BLaER1 treated with 17β-estradiol and CSF1 and Interleukin-3, amounts not matched to agents 10 nM and 100 nM (cell line): ENCODE measurements at regions not wholly inside any gene's neighbourhood (a gene's known extent, or its start where the extent isn't known, plus 50 kb on each side); places are given as distances from the start of the nearest gene placed in this dataset.
"Not testable (repeated sequence)": the region's sequence is repeated elsewhere in the genome, so short reads cannot be mapped to it uniquely, and the experiment has no call there.

Experiments used
- H3K27ac ChIP-seq, 11 experiments: shearing (Covaris generic); formaldehyde crosslinking; 2 replicates each; pipeline ENCODE4 v1.8.1; 2022
- H3K27me3 ChIP-seq, 11 experiments: shearing (Covaris generic); formaldehyde crosslinking; 2 replicates each; pipeline ENCODE4 v1.8.1; 2022
- H3K36me3 ChIP-seq, 11 experiments: shearing (Covaris generic); formaldehyde crosslinking; 2 replicates each; pipeline ENCODE4 v1.8.1; 2022
- H3K4me1 ChIP-seq, 10 experiments: shearing (Covaris generic); formaldehyde crosslinking; 2 replicates each; pipeline ENCODE4 v1.8.1; 2022
- H3K4me2 ChIP-seq, 11 experiments: shearing (Covaris generic); formaldehyde crosslinking; 2 replicates each; pipeline ENCODE4 v1.8.1; 2022
- H3K4me3 ChIP-seq, 10 experiments: shearing (Covaris generic); formaldehyde crosslinking; 2 replicates each; pipeline ENCODE4 v1.8.1; 2022
- H3K9ac ChIP-seq, 11 experiments: shearing (Covaris generic); formaldehyde crosslinking; 2 replicates each; pipeline ENCODE4 v1.8.1; 2022
- H3K9me3 ChIP-seq, 11 experiments: shearing (Covaris generic); formaldehyde crosslinking; replicated peaks in 1 of 11; 2 replicates each; pipeline ENCODE4 v1.8.1; 2022
- H4K20me1 ChIP-seq, 11 experiments: shearing (Covaris generic); formaldehyde crosslinking; 2 replicates each; pipeline ENCODE4 v1.8.1; 2022
- Cebpa-rat ChIP-seq, 11 experiments: shearing (Covaris generic); IDR thresholded peaks; 2 replicates each; pipeline ENCODE4 v1.8.1; 2022

DNA sequence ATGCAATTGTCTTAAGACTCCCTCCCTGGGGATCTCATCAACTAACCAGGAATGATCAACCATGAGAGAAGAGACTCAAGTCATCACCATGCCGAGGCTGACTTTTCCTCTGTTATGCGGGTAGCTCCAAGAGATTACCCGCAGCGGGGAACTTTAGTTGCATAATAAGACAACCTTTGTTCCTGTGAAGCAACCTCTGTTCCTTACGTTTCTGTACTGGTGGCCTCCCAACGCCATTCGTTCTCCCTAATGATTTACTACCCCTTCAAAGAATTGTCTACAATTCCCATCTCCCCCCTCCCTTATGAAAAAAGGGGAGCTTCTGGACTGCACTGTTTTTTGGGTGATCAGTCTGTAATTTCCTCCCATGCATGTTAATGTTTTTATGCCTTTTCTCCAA, 66.1 kb upstream of the LRPPRC start:
- no peaks in the 10 kb centered on the region for H4K20me1 ChIP-seq
- no peaks in the 10 kb centered on the region for H3K27me3 ChIP-seq
- H3K9ac ChIP-seq: no peak overlapping the region
- no peak overlapping the region for H3K4me2 ChIP-seq
- no peaks in the 10 kb centered on the region for H3K36me3 ChIP-seq
- no peak for TF ChIP-seq Cebpa-rat (IDR thresholded peaks at IDR 0.05)
- peaks cover 0 to 16% (median 10%) of the 10 kb centered on the region in 11 experiments; a peak in 16 of 22 replicates for H3K9me3 ChIP-seq
- H3K27ac ChIP-seq: no peak overlapping the region
- H3K4me1 ChIP-seq: no peaks in the 10 kb centered on the region
- no peak overlapping the region for H3K4me3 ChIP-seq

DNA sequence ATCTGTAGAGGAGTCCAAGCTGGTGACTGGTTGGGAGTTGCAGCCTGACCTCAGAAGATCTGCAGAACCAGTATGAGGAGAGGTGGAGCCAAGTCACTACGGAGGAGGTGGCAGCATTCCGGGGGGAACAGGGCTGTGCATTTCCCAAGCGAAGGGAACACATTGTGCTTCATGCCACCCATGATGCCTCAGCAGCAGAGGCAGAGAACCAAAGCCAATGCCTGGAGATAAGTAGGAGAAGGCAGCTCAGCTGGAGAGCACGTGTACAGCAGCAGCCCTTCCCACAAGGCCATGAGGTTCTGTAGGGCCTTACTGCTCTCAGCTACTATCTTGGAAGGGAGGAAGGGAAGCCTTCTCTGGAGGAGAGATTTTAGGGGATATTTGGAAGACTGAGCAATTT, 67.2 kb upstream of the LRPPRC start:
- no peaks in the 10 kb centered on the region for H4K20me1 ChIP-seq
- H3K9ac ChIP-seq: no peak overlapping the region
- no peak for TF ChIP-seq Cebpa-rat (IDR thresholded peaks at IDR 0.05)
- H3K4me1 ChIP-seq: no peaks in the 10 kb centered on the region
- no peaks in the 10 kb centered on the region for H3K27me3 ChIP-seq
- no peaks in the 10 kb centered on the region for H3K36me3 ChIP-seq
- no peak overlapping the region for H3K27ac ChIP-seq
- no peak overlapping the region for H3K4me2 ChIP-seq
- H3K4me3 ChIP-seq: no peak overlapping the region
- peaks cover 10 to 28% (median 19%) of the 10 kb centered on the region in 11 experiments; a peak in 21 of 22 replicates for H3K9me3 ChIP-seq

DNA sequence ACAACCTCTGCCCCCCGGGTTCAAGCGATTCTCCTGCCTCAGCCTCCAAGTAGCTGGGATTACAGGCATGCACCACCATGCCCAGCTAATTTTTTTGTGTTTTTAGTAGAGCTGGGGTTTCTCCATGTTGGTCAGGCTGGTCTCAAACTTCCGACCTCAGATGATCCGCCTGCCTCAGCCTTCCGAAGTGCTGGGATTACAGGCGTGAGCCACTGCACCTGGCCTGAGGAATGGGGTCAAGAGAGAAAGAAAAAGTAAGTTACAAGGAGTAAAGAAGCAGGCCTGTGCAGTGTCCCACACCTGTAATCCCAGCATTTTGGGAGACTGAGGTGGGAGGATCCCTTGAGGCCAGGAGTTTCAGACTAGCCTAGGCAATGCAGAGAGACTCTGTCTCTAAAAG, 68.5 kb upstream of the LRPPRC start:
- H3K36me3 ChIP-seq, H4K20me1 ChIP-seq, H3K4me1 ChIP-seq, H3K4me3 ChIP-seq, H3K9ac ChIP-seq, H3K27ac ChIP-seq, H3K27me3 ChIP-seq, H3K4me2 ChIP-seq: not testable (repeated sequence)
- peaks cover 20 to 36% (median 31%) of the 10 kb centered on the region in 11 experiments for H3K9me3 ChIP-seq

DNA sequence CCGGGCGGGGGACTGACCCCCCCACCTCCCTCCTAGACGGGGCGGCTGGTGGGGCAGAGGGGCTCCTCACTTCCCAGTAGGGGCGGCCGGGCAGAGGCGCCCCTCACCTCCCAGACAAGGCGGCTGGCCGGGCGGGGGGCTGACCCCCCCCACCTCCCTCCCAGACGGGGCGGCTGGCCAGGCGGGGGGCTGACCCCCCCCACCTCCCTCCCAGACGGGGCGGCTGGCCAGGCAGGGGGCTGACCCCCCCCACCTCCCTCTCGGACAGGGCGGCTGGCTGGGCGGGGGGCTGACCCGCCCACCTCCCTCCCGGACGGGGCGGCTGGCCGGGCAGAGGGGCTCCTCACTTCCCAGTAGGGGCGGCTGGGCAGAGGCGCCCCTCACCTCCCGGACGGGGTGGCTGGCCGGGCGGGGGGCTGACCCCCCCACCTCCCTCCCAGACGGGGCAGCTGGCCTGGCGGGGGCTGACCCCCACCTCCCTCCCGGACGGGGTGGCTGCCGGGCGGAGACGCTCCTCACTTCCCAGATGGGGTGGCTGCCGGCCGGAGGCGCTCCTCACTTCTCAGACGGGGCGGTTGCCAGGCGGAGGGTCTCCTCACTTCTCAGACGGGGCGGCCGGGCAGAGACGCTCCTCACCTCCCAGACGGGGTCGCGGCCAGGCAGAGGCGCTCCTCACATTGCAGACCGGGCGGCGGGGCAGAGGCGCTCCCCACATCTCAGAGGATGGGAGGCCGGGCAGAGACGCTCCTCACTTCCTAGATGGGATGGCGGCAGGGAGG, 71.4 kb upstream of the LRPPRC start:
- H3K4me1 ChIP-seq, H3K4me2 ChIP-seq, H4K20me1 ChIP-seq, H3K9ac ChIP-seq, H3K27me3 ChIP-seq, H3K27ac ChIP-seq, H3K36me3 ChIP-seq, H3K4me3 ChIP-seq: not testable (repeated sequence)
- peaks cover 16 to 32% (median 27%) of the 10 kb centered on the region in 11 experiments for H3K9me3 ChIP-seq

DNA sequence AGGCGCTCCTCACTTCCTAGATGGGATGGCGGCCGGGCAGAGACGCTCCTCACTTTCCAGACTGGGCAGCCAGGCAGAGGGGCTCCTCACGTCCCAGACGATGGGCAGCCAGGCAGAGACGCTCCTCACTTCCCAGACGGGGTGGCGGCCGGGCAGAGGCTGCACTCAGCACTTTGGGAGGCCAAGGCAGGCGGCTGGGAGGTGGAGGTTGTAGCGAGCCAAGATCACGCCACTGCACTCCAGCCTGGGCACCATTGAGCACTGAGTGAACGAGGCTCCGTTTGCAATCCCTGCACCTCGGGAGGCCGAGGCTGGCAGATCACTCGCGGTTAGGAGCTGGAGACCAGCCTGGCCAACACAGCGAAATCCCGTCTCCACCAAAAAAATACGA, 72.0 kb upstream of the LRPPRC start:
- H3K27ac ChIP-seq, H4K20me1 ChIP-seq, H3K36me3 ChIP-seq, H3K27me3 ChIP-seq, H3K4me3 ChIP-seq, H3K4me2 ChIP-seq, H3K4me1 ChIP-seq, H3K9ac ChIP-seq: not testable (repeated sequence)
- H3K9me3 ChIP-seq: peaks cover 16 to 32% (median 27%) of the 10 kb centered on the region in 11 experiments

DNA sequence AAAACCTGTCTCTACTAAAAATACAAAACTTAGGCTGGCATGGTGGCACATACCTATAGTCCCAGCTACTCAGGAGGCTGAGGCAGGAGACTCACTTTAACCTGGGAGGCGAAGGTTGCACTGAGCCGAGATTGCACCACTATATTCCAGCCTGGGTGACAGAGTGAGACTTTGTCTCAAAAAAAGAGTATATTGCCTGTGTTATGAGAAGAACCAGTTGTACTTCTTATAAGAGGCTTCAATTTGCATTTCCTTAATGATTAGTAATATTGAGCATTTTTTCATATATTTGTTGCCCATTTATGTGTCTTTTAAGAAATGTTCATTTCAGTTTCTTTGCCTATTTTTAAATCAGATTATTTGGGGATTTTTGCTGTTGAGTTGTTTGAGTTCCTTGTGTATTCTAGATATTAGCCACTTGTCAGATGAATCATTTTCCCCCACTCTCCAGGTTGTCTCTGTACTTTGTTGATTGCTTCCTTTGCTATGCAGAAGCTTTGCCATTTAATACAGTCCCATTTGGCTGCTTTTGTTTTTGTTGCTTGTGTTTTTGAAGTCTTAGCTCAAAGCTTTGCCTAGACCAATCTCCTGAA, 75.8 kb upstream of the LRPPRC start:
- H3K27ac ChIP-seq: no peak overlapping the region
- no peaks in the 10 kb centered on the region for H3K36me3 ChIP-seq
- H3K9me3 ChIP-seq: peaks cover 16 to 32% (median 27%) of the 10 kb centered on the region in 11 experiments
- H3K4me3 ChIP-seq: no peak overlapping the region
- no peaks in the 10 kb centered on the region for H4K20me1 ChIP-seq
- H3K9ac ChIP-seq: no peak overlapping the region
- no peaks in the 10 kb centered on the region for H3K27me3 ChIP-seq
- no peak for TF ChIP-seq Cebpa-rat (IDR thresholded peaks at IDR 0.05)
- no peaks in the 10 kb centered on the region for H3K4me1 ChIP-seq
- no peak overlapping the region for H3K4me2 ChIP-seq

DNA sequence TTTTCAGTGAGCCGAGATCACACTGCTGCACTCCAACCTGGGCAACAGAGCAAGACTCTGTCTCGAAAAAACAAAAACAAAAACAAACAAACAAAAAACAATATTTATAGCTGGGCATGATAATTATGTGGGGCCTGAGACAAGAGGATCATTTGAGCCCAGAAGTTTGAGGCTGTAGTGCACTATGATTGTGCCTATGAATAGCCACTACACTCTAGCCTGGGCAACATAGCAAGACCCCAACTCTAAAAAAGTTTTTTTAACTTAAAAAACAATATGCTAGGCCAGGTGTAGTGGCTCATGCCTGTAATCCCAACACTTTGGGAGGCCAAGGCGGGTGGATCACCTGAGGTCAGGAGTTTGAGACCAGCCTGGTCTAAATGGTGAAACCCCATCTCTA, 77.9 kb upstream of the LRPPRC start:
- not testable (repeated sequence) for H3K27ac ChIP-seq, H3K9ac ChIP-seq, H3K4me2 ChIP-seq, H4K20me1 ChIP-seq, H3K4me3 ChIP-seq, H3K4me1 ChIP-seq, H3K27me3 ChIP-seq, H3K36me3 ChIP-seq
- H3K9me3 ChIP-seq: peaks cover 3 to 13% (median 9%) of the 10 kb centered on the region in 11 experiments

DNA sequence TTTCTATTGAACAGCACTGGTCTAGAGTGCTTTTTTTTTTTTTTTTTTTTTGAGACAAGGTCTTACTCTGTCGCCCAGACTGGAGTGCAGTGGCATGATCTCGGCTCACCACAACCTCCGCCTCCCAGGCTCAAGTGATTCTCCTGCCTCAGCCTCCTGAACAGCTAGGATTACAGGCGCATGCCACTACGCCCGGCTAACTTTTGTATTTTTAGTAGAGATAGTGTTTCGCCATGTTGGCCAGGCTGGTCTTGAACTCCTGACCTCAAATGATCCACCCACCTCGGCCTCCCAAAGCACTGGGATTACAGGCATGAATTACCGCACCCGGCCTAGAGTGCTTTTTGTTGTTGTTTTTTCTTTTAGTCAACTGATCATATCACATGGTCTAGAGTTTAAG, 79.0 kb upstream of the LRPPRC start:
- H3K4me2 ChIP-seq, H4K20me1 ChIP-seq, H3K27me3 ChIP-seq, H3K9ac ChIP-seq, H3K36me3 ChIP-seq, H3K27ac ChIP-seq, H3K9me3 ChIP-seq, H3K4me1 ChIP-seq, H3K4me3 ChIP-seq: not testable (repeated sequence)

DNA sequence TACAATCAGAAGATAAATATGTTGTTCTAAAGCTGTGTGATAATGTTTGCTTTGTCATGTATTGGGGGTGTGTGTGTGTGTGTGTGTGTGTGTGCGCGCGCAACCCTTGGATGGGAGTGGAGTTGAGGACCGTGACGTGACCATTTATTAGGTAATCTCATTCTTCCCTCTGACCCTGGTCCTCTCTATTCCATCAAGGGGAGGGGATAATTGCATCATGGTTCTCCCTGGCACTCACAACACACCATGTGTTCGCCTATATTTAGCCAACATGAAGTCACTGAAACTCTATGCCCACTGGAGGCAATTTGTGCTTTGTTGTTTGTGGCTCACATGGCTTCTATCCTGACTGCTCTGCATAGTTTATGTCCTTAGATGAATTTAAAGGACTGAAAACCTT, 79.8 kb upstream of the LRPPRC start:
- no peaks in the 10 kb centered on the region for H3K36me3 ChIP-seq
- H3K4me3 ChIP-seq: no peak overlapping the region
- H4K20me1 ChIP-seq: no peaks in the 10 kb centered on the region
- TF ChIP-seq Cebpa-rat (IDR thresholded peaks at IDR 0.05): no peak
- no peak overlapping the region for H3K4me2 ChIP-seq
- no peak overlapping the region for H3K9ac ChIP-seq
- H3K27me3 ChIP-seq: no peaks in the 10 kb centered on the region
- H3K27ac ChIP-seq: no peak overlapping the region
- no peaks in the 10 kb centered on the region for H3K4me1 ChIP-seq
- no peaks in the 10 kb centered on the region for H3K9me3 ChIP-seq

DNA sequence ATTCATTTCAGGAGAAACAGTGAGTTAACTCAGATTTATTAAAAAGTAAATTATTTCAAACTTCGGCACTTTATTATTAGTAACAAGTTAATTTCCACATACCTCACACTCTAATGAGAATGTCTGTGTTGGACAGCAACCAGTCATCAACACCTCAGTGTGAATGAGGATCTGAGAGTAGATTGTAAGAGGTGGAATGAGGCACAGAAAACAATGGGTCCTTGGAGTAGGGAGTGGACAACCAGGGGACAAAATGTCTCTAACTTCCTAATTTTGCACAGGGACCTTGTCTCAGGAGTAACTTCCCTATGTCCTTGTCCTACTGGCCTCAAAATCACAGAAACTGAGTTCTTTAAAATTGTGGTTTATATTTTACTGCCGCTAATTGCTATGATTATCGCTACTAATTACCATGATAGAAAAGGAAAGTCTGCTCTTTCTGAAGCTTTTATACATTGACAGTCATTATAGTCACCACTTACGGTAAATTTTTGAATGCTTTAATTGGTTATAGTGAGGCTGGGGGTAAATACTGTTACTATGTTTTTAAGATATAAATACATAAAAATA, 82.2 kb upstream of the LRPPRC start:
- peaks cover 0 to 8% (median 2%) of the 10 kb centered on the region in 10 experiments; a peak in 6 of 20 replicates for H3K4me1 ChIP-seq
- no peak for TF ChIP-seq Cebpa-rat (IDR thresholded peaks at IDR 0.05)
- H3K27ac ChIP-seq: no peak overlapping the region

More for the DNA sequence above, 82.2 kb upstream of the LRPPRC start:
- Histone ChIP-seq H3K9ac (no peak overlapping the region), H3K36me3 (no peaks in the 10 kb centered on the region), H3K4me2 (no peak overlapping the region), H3K9me3 (no peaks in the 10 kb centered on the region), H3K27me3 (no peaks in the 10 kb centered on the region), H3K4me3 (no peak overlapping the region), H4K20me1 (no peaks in the 10 kb centered on the region)
